NCI-H2081 (cell line): ENCODE measurements at regions not wholly inside any gene's neighbourhood (a gene's known extent, or its start where the extent isn't known, plus 50 kb on each side); places are given as distances from the start of the nearest gene placed in this dataset.
A peak's percentile ranks its signal among the peaks of the same experiment; 100 is the strongest.

Source experiments
- DNase-seq, 2 experiments: peaks; one replicate each; lab custom pipeline; 2025; lab: John Stamatoyannopoulos, UW

- no peak for DNase-seq
Measured at GRCh38 chrX:46447384-46447783, 97.8 kb downstream of the ZNF674 start.

- DNase-seq = peak; percentile 82 to 84
Measured at GRCh38 chrX:46446727-46447378, 98.4 kb downstream of the ZNF674 start.

- DNase-seq = no peak
Measured at GRCh38 chrX:46444011-46444410, 101.2 kb downstream of the ZNF674 start.

GRCh38 chrX:46436744-46437143 is 108.5 kb downstream of the ZNF674 start:
- no peak for DNase-seq

- no peak for DNase-seq
Measured at GRCh38 chrX:46433892-46434291, 111.3 kb downstream of the ZNF674 start.

GRCh38 chrX:46408553-46409407 is 136.4 kb downstream of the ZNF674 start:
- peak; percentile 58 to 71 for DNase-seq

- DNase-seq = no peak
Measured at GRCh38 chrX:46407753-46408130, 137.5 kb downstream of the ZNF674 start.

- no peak for DNase-seq
Measured at GRCh38 chrX:46407036-46407752, 138.0 kb downstream of the ZNF674 start.

GRCh38 chrX:46404774-46405173 is 140.4 kb downstream of the ZNF674 start:
- DNase-seq = no peak

GRCh38 chrX:46400530-46401443 is 144.4 kb downstream of the ZNF674 start:
- DNase-seq = no peak

GRCh38 chrX:46398874-46399273 is 146.3 kb downstream of the ZNF674 start:
- no peak for DNase-seq

- no peak for DNase-seq
Measured at GRCh38 chrX:46398126-46398525, 147.1 kb downstream of the ZNF674 start.

- no peak for DNase-seq
Measured at GRCh38 chrX:46386511-46386910, 158.7 kb downstream of the ZNF674 start.

- DNase-seq = no peak
Measured at GRCh38 chrX:46383006-46383405, 162.2 kb downstream of the ZNF674 start.

GRCh38 chrX:46382595-46382994 is 162.6 kb downstream of the ZNF674 start:
- DNase-seq = no peak

GRCh38 chrX:46381630-46382029 is 163.6 kb downstream of the ZNF674 start:
- peak in 1 of 2 experiments; percentile 26 for DNase-seq

GRCh38 chrX:46380148-46380752 is 165.0 kb downstream of the ZNF674 start:
- DNase-seq = no peak

GRCh38 chrX:46376246-46376885 is 168.9 kb downstream of the ZNF674 start:
- DNase-seq = peak; percentile 57 to 75

- no peak for DNase-seq
Measured at GRCh38 chrX:46375831-46376230, 169.4 kb downstream of the ZNF674 start.

GRCh38 chrX:46374371-46374770 is 170.8 kb downstream of the ZNF674 start:
- no peak for DNase-seq

GRCh38 chrX:46367491-46367890 is 177.7 kb downstream of the ZNF674 start:
- no peak for DNase-seq
